B cell (primary cell): ENCODE measurements at regions not wholly inside any gene's neighbourhood (a gene's known extent, or its start where the extent isn't known, plus 50 kb on each side); places are given as distances from the start of the nearest gene placed in this dataset.

Experiments
- ATAC-seq: fragments of 200-7000 bp; cut with Tn5 transposase; one replicate; pipeline ENCODE4 v1.10.0; 2021; ENCODE audit warnings: low read depth, mild to moderate bottlenecking, moderate number of reproducible peaks, moderate library complexity
- CTCF ChIA-PET: fragments of 350-600 bp; sonication (Branson Sonifier 250); formaldehyde crosslinking; loops from one replicate; lab custom pipeline; 2021; ENCODE audit warnings: antibody characterized with exemption, inconsistent platforms; lab: Charles Lee
- POLR2A ChIA-PET: fragments of 350-600 bp; sonication (Branson Sonifier 250); formaldehyde crosslinking; loops from one replicate; lab custom pipeline; 2021; ENCODE audit warnings: antibody characterized with exemption; lab: Charles Lee
- DNase-seq: peaks from one replicate; pipeline ENCODE4 v3.0.0; 2013
- H2AFZ ChIP-seq: 2 replicates; pipeline ENCODE4 v1.6.1; 2012; ENCODE audit warnings: mild to moderate bottlenecking, low read depth, low read length; ENCODE audit not compliant: insufficient read depth, poor library complexity, severe bottlenecking
- H3K27ac ChIP-seq, 2 donors: 1 replicate in 1 of 2; 2 replicates in 1 of 2; pipeline ENCODE4 v1.5.1; 2012 to 2013; ENCODE audit warnings: low read length in 2 of 2, mild to moderate bottlenecking in 2 of 2, moderate library complexity in 1 of 2
- H3K27me3 ChIP-seq, 4 experiments: fragments of 200-600 bp in 1 of 4; sonication (generic) in 1 of 4; replicated peaks in 1 of 4; 1 replicate in 2 of 4; 2 replicates in 2 of 4; pipeline versions ENCODE4 v1.6.1 to v1.7.0; 2013 to 2016; ENCODE audit warnings: low read length in 3 of 4, mild to moderate bottlenecking in 2 of 4, mixed read lengths in 1 of 4, moderate library complexity in 1 of 4; ENCODE audit not compliant: insufficient read depth in 4 of 4, control insufficient read depth in 3 of 4; ENCODE audit errors: control extremely low read depth in 1 of 4
- H3K36me3 ChIP-seq, 2 experiments: replicated peaks in 1 of 2; 1 replicate in 1 of 2; 2 replicates in 1 of 2; pipeline versions ENCODE4 v1.6.1 to v1.7.1; 2013; ENCODE audit warnings: low read length in 1 of 2; ENCODE audit not compliant: insufficient read depth in 2 of 2, control insufficient read depth in 1 of 2; ENCODE audit errors: control extremely low read depth in 1 of 2, extremely low read depth in 1 of 2
- H3K4me1 ChIP-seq, 2 donors: fragments of 200-600 bp in 1 of 2; sonication (generic) in 1 of 2; 1 replicate in 1 of 2; 2 replicates in 1 of 2; pipeline versions ENCODE4 v1.5.1 to v1.6.1; 2013 to 2017; ENCODE audit warnings: low read length in 2 of 2; ENCODE audit not compliant: control insufficient read depth in 2 of 2, insufficient read depth in 2 of 2
- H3K4me2 ChIP-seq: replicated peaks from 2 replicates; pipeline ENCODE3; 2012; ENCODE audit warnings: mild to moderate bottlenecking, low read depth, low read length; ENCODE audit not compliant: poor library complexity, severe bottlenecking
- H3K4me3 ChIP-seq, 5 experiments: fragments of 200-600 bp in 1 of 5; sonication (generic) in 1 of 5; 1 replicate in 3 of 5; 2 replicates in 2 of 5; pipeline versions ENCODE4 v1.5.1 to v1.7.0; 2011 to 2016; ENCODE audit warnings: low read length in 4 of 5, mild to moderate bottlenecking in 4 of 5, low read depth in 2 of 5, control low read depth in 1 of 5, moderate library complexity in 1 of 5; ENCODE audit not compliant: insufficient read depth in 1 of 5; ENCODE audit errors: control extremely low read depth in 1 of 5, extremely low read depth in 1 of 5
- H3K79me2 ChIP-seq: fragments of 200-600 bp; sonication (generic); one replicate; pipeline ENCODE4 v1.6.0; 2016; ENCODE audit warnings: low read length; ENCODE audit not compliant: control insufficient read depth, insufficient read depth
- H3K9ac ChIP-seq: fragments of 200-600 bp; sonication (generic); 2 replicates; pipeline ENCODE4 v1.6.1; 2017; ENCODE audit warnings: mild to moderate bottlenecking, low read length, moderate library complexity
- H3K9me3 ChIP-seq, 3 donors: one replicate each; pipeline versions ENCODE4 v1.6.1 to v1.7.1; 2013; ENCODE audit warnings: low read length in 2 of 3; ENCODE audit not compliant: control insufficient read depth in 2 of 3, insufficient read depth in 1 of 3; ENCODE audit errors: control extremely low read depth in 1 of 3
- H4K20me1 ChIP-seq: 2 replicates; pipeline ENCODE4 v1.6.0; 2012; ENCODE audit warnings: mild to moderate bottlenecking, low read length; ENCODE audit not compliant: insufficient read depth, control insufficient read depth, poor library complexity, severe bottlenecking
- H3K27ac Mint-ChIP-seq: one replicate; pipeline ENCODE4 v1.8.0; 2021; ENCODE audit warnings: mixed read lengths
- H3K27me3 Mint-ChIP-seq: one replicate; pipeline ENCODE4 v1.8.0; 2021; ENCODE audit warnings: mixed read lengths
- H3K4me1 Mint-ChIP-seq: one replicate; pipeline ENCODE4 v1.8.0; 2021; ENCODE audit warnings: mixed read lengths
- H3K4me3 Mint-ChIP-seq: one replicate; pipeline ENCODE4 v1.8.0; 2021; ENCODE audit warnings: mixed read lengths
- H3K9me3 Mint-ChIP-seq: one replicate; pipeline ENCODE4 v1.8.0; 2022; ENCODE audit warnings: mixed read lengths; ENCODE audit not compliant: insufficient read depth
- EZH2 ChIP-seq: IDR thresholded peaks from 2 replicates; pipeline ENCODE4 v1.6.1; 2012; ENCODE audit warnings: borderline replicate concordance, low read depth, mild to moderate bottlenecking, moderate library complexity, low read length; ENCODE audit not compliant: insufficient read depth, poor library complexity, severe bottlenecking
- WGBS: methylation state at CpG from one replicate; pipeline ENCODE4 v1.1.5; 2013; ENCODE audit warnings: missing lambda C conversion rate; ENCODE audit not compliant: insufficient coverage; 5-methylcytosine and 5-hydroxymethylcytosine counted together
- intact Hi-C: fragments of 100-400 bp; cut with micrococcal nuclease; formaldehyde crosslinking; loops from one replicate; pipeline ENCODE4 v1.10.0; 2022
- TF ChIP-seq, protein P1 (sequence below): fragments of 200-600 bp; IDR thresholded peaks from one replicate; pipeline ENCODE4 v1.8.0; 2022; ENCODE audit warnings: antibody characterized with exemption, mild to moderate bottlenecking

DNA sequence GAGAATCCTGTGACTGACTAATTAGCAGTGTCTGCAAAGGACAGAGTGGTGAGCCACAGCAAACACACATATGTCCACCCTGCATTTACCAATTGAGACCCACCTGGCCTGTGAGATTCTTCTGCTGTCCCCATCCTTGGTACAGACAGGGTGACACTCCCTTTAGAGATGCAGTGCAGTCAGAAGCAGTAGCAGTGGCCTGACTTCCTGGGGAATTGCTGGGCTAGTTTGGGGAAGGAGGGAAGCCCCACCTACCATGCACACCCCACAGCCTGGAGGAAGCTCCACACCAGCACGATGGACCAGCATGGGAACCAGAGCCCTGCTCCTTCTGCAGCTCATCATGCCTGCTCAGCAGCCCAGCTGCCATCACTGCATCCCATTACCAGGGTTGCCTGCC is 924.9 kb upstream of the ZNF722 start:
- Histone ChIP-seq H3K4me3 (no peak overlapping the region), H3K27me3 (no peaks in the 10 kb centered on the region), H4K20me1 (no peaks in the 10 kb centered on the region), H3K4me2 (no peak overlapping the region), H3K9me3 (peaks cover 0 to 68% (median 0%) of the 10 kb centered on the region in 3 donors), H3K79me2 (no peaks in the 10 kb centered on the region), H3K36me3 (no peaks in the 10 kb centered on the region), H3K4me1 (no peaks in the 10 kb centered on the region), H3K9ac (no peak overlapping the region), H2AFZ (no peak overlapping the region), H3K27ac (no peak overlapping the region)
- WGBS: no CpG with 5 or more reads among the region's 1 CpG
- H3K4me3 Mint-ChIP-seq: no peak overlapping the region
- ATAC-seq (no peak), DNase-seq (no peak)
- POLR2A ChIA-PET: no interaction called here
- no peak overlapping the region for H3K27ac Mint-ChIP-seq
- H3K27me3 Mint-ChIP-seq: no peaks in the 10 kb centered on the region
- H3K9me3 Mint-ChIP-seq: peaks cover 10% of the 10 kb centered on the region
- H3K4me1 Mint-ChIP-seq: no peaks in the 10 kb centered on the region
- TF ChIP-seq EZH2: no peak
- TF ChIP-seq, protein P1, sequence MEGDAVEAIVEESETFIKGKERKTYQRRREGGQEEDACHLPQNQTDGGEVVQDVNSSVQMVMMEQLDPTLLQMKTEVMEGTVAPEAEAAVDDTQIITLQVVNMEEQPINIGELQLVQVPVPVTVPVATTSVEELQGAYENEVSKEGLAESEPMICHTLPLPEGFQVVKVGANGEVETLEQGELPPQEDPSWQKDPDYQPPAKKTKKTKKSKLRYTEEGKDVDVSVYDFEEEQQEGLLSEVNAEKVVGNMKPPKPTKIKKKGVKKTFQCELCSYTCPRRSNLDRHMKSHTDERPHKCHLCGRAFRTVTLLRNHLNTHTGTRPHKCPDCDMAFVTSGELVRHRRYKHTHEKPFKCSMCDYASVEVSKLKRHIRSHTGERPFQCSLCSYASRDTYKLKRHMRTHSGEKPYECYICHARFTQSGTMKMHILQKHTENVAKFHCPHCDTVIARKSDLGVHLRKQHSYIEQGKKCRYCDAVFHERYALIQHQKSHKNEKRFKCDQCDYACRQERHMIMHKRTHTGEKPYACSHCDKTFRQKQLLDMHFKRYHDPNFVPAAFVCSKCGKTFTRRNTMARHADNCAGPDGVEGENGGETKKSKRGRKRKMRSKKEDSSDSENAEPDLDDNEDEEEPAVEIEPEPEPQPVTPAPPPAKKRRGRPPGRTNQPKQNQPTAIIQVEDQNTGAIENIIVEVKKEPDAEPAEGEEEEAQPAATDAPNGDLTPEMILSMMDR: no peak
- CTCF ChIA-PET: no interaction called here
- intact Hi-C loops: no loop called here

DNA sequence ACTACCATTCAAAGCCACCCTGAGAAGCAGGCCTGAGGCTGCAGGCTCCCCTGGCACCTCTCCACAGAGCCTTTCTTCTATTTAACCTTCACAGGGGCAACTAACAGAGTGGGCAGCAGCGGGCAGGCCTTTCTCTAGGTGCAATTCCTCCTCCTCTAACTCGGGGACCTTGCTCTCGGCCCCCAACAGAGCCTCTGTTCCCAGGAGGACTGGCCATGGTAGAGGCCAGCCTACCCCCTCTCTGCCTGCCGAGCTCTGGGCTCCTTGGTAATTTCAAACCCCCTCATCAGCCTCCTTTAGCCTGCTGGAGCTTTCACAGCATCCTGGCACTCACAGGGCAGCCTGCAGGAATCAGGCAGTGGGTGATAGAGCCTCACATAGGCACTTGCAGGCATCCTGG is 920.8 kb upstream of the ZNF722 start:
- Mint-ChIP-seq H3K9me3 (peaks cover 3% of the 10 kb centered on the region), H3K4me3 (no peak overlapping the region), H3K27ac (no peak overlapping the region), H3K4me1 (no peaks in the 10 kb centered on the region), H3K27me3 (no peaks in the 10 kb centered on the region)
- Histone ChIP-seq H3K27me3 (no peaks in the 10 kb centered on the region), H2AFZ (no peak overlapping the region), H3K4me2 (no peak overlapping the region), H3K79me2 (no peaks in the 10 kb centered on the region), H4K20me1 (no peaks in the 10 kb centered on the region), H3K9me3 (peaks cover 0 to 54% (median under 1%) of the 10 kb centered on the region in 3 donors), H3K4me1 (no peaks in the 10 kb centered on the region), H3K27ac (no peak overlapping the region), H3K4me3 (no peak overlapping the region), H3K36me3 (no peaks in the 10 kb centered on the region), H3K9ac (no peak overlapping the region)
- TF ChIP-seq, protein P1: no peak
- no peak for TF ChIP-seq EZH2
- POLR2A ChIA-PET: no interaction called here
- ATAC-seq (no peak), DNase-seq (no peak)
- intact Hi-C loops: no loop called here
- CTCF ChIA-PET: no interaction called here
- WGBS: 45% methylated on average over 4 of the region's 4 CpGs
